ENCODE measurements at regions not wholly inside any gene's neighbourhood (a gene's known extent, or its start where the extent isn't known, plus 50 kb on each side); places are given as distances from the start of the nearest gene placed in this dataset.

DNA sequence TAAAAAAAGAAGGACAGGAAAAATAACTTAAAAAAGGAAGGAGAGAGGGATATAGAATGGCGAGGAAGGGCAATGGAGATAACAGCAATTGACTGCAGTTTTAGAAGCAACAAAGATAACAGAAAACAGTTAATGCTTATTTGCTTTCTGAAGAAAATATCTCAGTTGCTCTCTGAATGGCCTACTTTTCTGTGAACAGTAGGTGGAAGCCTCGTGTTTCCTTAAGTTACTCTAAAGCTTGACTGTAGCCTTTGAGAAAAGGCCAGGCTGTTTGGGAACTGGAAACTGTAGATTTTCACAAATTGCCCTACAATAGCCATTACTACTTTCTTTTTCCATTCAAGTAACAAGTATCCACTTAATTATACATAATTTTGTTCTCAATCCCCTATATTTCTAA is 404.5 kb downstream of the YTHDC2 start:
- no peak for DNase-seq

DNA sequence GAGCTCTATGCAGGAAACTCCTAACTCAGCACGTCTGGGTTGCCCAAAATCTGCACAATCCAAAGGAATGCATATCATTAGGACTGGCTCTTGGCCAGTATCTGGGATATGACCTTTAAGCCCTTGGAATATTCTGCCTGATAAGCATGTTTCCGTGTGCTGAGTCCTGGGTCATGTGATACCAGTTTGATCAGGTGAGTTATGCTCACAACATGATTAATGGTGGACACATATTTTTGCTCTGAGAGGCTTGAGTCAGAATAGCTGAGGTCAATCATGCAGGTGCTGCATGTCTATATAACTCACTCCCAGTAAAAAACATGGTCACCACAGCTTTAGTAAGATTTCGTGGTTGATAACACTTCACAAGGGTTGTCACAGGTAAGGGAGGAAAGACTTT is 408.8 kb downstream of the YTHDC2 start:
- no peak for DNase-seq

DNA sequence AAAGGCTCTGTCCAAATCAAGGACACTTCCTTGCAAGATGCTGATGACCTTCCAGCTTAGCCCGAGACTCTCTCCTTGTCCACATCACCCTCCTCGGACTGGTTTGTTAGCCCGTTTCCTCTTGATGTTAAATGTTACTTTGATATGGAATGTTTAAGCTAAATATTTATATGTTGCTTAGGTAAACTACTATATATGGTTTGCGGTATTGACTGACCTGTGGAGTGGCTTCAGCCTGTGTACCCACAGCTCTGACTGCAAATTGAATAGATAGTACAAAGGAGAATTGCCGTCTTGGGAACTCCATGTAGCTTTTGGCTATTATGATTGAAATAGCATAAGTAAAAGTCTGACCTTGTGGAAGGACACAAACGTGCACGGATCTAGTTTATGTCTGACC is 422.0 kb downstream of the YTHDC2 start:
- DNase-seq = no peak

DNA sequence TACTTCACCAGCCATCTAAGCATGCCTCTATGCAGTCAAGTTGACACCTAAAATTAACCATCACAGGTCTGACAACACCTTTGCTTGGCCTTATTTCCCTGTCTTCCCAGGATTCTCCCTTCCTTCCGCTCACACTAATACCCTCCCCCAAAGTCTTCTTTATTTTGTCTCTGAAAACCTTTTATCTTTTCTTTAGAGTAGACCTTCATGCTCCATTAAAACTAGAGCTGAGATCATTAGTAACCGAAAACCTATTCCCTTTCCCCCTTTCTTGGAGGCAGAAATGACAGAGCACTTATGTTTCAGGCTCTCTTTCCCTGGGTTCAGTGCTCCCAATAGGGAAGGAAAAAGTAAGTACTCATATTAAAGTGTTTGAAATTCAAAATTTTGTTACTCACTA is 423.8 kb downstream of the YTHDC2 start:
- no peak for DNase-seq

DNA sequence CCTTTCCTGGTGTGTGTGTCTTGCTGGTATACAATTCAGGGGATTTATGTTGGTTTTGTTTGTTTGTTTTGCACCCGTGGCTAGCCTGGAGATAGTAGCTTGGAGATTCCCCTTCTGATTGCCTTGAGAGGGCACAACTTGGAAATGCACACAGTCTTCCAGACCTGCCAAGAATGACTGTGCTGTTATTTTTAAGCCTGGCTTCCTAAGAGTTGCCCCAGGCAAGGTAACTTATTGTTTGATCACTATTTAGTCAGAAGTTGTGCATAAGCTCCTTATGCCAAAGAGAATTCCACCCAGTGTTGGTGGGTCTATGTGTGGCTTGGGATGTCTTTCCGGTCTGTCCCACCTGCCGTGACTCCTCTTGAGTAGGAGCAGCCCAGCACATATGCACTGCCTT is 421.9 kb upstream of the KCNN2 start:
- DNase-seq = no peak

DNA sequence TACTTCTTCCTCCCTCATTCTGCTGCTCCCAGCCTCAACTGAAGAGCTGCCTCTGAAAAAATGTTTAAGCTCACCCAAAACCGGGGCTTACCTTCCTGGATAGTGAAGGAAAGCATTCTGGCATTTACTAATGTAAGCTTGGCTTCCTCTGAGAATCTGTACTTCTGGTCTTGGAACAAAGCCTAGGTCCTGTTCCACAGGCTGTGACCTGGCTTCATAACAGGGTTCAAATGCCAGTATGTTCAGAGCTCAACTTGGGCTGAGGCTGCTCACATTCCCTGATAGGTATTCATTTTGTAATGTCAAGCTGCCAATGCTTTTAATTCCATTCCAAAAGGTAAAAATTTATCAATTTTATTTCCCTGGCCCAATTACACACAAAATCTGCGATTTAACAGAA is 411.7 kb upstream of the KCNN2 start:
- no peak for DNase-seq

DNA sequence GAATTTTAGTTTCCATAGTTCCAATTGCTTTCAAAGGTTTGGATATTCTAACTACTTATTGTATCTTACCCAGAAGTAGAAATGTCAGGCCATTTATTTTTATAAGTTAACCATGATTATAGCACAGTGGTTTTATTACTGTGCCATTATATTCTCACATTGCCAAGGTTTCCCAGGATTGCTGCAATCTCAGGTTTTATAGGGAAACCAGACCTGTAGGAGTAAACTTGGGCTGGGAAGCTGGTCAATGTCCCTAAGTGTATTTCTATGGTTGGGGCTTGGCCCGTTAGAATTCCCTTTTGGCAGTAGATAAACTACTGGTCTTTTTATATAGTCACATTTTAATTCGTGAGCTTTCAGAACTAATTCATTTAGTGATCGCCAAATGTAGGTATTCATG is 396.6 kb upstream of the KCNN2 start:
- DNase-seq = no peak

DNA sequence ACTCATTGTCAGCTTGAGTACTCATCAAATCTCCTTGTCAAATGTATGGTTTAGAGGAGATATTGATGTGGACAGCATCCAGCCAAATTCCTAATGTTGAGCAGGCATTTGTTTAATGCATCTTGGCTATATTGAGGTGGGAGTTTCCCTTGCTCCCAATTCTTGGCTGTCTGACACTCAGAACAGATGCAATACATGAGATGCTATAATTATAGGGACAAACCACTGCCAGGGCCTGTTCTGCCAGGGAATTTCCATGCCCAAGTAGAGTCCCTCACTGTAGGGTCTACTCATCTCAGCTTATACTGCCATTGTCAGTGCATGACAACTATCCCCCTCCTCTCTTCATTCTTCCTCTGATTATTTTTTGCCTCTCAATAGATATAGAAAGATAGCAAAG is 392.0 kb upstream of the KCNN2 start:
- no peak for DNase-seq

DNA sequence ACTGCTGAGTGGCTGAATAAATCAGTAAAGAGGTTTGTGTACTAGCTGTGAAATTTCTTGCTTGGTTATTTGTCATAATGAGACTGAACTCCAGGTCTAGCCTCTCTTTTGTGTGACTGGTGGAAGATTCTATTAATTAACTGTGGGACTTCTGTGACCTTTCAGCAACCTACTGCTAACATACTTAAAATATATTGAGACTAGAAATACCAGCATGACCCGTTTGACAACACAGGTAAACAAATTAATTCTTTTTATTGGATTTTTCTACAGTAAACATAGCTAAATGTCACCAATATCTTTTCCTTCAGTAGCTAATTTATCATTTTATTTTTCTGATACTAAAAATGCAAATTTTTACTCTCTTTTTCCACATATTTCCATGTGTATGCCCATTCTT is 390.4 kb upstream of the KCNN2 start:
- DNase-seq = no peak

DNA sequence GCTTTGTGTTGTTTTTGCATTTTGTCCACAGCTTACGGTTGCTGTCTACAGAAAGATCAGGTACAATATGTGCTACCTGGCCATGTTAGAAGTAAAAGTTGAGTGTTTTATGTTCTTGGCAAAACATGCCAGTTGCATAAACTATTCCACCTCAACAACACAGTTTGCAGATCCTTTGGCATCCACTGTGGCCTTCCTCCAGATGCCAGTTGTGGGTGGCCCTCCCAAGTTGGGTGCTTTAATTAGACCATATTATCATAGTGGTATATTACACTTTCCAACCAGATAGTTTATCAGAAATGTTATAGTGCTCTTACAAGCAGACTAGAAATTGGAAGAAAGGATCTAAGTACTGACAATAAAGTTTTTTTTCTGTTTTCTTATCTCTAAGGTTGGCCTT is 386.9 kb upstream of the KCNN2 start:
- DNase-seq = no peak

DNA sequence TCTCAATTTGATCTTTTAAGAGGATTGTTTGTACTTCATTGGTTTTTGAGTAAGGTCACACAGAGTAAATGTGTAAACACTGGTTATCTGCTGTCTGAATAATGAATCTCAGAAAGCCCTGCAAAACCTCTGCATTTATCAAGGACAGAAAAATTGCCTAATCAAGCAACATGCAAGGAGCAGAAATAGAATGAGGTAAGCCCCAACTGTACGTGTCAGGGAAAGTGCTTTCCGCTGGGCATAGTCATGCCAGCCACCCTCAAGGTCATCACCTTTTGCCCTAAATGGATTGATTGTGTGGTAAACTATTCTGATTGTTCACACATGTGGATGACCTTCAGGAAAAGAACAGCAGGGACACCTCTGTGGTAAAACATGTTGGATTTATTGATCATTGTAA is 376.9 kb upstream of the KCNN2 start:
- no peak for DNase-seq

DNA sequence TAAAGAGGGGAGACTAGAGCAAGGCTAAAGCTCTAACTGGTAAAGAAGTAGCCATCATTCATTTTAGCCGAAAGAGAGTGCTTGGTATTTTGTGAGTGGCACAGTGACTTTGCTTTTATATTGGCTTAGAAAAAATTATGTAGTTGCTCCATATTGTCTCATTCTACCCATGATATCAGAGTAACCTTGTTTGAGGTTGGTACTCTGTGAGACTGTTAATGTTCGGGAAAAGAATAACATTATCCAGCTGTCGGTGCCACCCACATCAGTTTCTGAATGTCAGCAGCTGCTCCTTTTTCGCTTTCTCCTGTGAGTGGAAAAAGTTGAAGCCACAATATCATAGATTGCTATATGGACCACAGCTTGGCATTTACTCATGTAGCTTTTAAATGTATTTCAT is 376.4 kb upstream of the KCNN2 start:
- DNase-seq = no peak

DNA sequence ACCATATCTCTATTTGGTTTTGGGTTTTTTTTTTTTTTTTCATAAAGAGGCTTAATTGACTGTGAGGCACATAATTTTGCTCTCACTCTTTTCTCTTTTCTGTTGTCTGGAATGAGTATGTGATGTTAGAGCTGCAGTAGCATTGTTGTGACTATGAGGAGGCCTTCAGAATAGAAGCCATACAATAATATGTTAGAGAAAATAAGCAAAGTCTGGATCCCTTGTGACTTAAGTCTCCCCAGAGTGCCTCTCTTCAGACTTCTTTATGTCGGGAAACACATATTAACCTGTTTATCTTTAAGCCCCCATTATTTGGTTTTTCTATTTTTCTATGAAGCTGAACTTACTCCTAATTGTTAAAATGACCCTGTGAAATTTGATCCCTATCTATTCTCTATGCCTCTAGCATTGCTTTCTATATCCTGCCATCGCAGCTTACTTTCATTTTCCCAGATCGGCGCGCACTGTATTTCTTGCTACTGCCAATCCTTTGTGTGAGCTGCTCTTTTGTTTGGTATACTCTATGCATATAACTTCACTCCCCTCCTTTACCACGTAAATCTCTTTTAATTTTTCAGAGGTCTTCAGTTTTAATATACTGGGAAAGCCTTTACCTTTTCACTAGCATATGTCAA is 372.5 kb upstream of the KCNN2 start:
- DNase-seq = no peak

DNA sequence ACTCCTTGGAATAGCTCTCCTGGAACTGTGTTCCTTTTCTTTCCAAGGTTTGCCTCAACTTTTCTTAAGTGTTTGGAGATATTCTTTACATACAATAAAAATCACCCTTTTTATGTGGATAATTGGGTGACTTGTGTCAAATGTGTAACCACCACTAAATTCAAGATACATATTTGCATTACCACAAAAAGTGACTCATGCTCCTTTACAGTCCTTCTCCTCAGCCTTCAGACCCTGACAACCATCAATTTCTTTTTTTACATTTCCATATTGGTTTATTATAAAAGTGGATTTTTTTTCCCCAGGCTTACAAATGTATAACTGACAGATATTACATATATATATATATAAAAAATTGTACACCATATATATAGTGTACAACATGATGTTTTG is 372.0 kb upstream of the KCNN2 start:
- no peak for DNase-seq

DNA sequence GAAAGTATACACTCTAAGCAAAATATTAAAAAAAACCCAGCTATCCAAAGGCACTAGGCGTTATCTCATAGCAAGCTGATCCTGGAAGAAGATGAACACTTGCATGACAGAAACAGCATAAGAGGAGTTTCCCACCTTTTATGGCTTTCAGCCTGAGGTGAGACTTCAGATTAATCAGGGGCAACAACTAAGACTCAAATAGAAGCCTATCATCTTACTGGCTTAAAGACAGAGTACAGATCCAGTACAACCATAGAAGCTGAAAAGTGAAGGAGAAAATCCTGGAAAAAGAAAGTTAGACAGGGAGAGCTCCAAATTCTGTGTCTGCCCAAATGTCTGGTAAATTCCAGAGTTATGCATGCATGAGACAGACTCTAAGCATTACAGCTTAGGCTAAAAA is 360.8 kb upstream of the KCNN2 start:
- no peak for DNase-seq

DNA sequence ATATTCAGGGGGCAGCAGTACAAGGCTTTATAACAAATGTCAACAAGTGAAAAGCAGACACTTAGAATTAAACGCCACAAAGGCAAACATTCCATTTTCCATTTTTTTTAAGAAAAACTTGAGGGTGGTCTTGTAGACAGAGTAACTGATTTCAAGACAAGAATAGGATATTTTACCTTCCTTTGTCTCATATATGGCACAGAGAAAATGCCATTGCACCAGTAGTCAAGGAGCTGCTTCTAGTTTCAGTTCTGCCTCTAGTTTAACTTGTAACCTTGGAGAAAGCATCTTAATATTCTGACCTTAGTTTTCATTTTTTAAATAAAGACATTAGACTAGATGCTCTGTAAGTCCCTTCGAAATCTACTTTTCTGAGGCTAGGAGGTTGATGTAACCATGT is 355.3 kb upstream of the KCNN2 start:
- DNase-seq = no peak

DNA sequence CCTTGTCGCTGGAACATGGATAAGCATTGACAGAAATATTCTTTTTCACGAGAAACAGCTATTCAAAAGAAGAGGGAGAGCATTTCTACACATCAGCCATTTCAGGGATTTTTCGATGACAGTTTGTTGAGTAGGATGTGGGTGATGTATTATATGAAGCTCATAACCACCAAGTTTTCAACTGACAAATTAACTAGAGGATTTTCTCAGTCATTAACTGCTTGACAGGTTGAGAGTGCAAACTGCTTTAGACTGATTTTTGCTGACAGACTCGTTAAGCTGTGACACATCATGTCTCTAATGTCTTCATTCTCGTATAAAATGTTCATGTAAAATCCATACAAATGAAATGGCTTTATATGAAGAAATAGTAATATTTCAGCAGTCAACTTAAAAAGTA is 354.2 kb upstream of the KCNN2 start:
- no peak for DNase-seq

DNA sequence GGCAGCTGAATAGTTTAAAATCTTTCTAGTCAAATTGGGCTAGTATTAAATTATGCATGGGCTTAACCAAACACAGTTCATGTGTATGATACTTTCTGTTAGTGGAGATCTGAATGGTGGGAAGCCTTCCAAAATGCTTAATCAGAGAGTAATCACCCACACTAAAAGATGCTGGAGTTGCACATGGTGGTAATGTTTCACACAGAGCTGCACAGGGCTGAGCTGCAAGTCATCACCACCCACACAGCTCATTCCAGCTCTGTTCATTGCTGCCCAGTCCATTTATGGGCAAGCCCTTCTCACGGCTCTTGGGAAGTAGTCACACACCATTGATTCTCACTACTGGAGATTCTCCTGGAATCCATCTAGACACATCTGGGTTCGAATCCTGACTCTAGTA is 351.5 kb upstream of the KCNN2 start:
- DNase-seq = no peak

DNA sequence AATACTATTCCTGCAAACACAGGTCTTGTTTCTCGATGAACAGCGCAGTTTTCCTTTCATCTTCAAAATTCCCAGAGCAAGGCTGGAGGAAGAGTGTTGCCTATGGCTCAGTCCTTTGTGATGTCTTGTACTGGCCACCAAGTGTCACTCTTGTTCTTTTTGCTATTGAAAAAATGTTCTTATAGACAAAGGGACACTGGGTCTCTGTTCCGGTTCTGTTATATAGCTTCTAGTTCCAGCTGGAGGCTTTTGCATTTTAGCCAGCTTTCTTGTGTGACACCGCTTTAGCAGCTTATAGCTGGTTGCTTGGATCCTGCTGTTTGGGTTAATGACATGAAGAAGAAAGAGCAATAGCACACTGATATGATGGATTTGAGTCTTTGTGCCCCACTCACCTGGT is 343.7 kb upstream of the KCNN2 start:
- DNase-seq = no peak

DNA sequence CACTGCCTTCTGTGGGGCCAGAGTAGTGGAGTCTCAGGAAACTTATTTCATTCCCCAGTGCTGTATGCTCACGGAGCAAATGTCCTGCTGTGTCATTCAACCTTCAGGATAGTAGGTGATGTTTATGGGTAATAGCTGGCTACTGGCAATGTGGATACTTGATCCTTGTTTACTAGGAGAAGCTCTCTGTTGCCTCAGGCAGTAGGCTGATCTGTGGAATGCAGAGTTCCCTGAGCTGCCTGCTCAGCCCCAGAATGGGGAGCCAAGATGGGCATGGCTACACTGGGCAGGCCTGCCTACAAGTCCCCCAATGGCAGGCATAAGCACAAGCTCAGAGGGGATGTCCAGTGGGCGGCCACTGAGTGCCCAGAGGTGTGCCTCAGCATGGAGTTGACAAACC is 323.1 kb upstream of the KCNN2 start:
- DNase-seq = no peak

DNA sequence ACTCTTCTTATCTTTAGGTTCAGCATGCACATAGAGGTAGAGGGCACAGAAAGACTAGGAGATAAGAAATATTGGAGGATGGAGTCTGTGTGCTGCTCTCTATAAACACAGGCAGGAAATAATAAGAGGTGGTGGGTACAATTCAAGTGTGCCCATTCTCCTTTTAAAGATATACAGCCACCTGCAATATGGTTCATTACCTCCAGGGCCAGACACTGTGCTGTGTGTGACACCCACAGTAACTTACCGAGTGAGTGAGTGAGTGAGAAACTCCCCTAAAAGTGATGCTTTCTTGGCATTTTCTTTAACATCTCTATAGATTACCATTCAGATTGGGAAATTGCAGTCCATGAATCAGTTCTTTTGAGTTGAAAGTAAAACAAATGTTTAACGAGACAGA is 311.8 kb upstream of the KCNN2 start:
- DNase-seq = no peak

DNA sequence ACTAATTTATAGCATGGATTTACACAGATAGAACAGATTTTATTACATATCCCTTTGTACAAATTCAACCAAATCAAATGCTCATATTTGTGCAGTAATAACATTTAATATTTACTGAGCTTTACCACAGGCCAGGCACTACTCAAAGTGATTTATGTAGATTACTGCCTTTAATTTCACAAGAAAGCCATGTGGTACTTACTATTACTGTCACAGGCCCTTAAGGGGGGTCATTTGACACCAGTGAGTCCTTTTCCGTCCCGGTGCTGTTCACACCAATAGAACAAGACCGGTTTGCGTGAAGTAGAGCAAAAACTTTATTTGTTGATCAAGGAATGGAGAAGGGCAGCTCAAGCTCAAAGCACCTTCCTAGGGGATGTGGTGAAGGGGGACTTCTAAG is 308.5 kb upstream of the KCNN2 start:
- no peak for DNase-seq

DNA sequence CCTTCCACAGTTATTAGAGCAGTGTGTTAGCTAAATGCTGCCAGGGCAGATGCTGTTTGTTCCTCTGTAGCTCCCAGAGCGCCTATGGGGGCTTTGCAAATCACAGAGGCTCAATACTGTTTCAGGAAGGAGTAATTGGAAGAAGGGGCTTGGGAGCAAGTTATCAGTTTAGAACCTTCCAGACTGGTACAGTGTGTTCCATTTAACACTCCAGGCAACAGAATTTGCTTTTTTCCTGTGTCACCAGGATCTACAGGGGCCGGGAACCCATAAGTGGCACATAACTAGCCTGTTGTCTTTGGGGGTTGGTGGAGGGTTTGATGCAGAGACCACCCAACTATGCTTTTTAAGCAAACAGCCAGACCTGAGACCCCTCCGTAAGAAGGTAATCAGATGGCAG is 307.3 kb upstream of the KCNN2 start:
- DNase-seq = no peak

DNA sequence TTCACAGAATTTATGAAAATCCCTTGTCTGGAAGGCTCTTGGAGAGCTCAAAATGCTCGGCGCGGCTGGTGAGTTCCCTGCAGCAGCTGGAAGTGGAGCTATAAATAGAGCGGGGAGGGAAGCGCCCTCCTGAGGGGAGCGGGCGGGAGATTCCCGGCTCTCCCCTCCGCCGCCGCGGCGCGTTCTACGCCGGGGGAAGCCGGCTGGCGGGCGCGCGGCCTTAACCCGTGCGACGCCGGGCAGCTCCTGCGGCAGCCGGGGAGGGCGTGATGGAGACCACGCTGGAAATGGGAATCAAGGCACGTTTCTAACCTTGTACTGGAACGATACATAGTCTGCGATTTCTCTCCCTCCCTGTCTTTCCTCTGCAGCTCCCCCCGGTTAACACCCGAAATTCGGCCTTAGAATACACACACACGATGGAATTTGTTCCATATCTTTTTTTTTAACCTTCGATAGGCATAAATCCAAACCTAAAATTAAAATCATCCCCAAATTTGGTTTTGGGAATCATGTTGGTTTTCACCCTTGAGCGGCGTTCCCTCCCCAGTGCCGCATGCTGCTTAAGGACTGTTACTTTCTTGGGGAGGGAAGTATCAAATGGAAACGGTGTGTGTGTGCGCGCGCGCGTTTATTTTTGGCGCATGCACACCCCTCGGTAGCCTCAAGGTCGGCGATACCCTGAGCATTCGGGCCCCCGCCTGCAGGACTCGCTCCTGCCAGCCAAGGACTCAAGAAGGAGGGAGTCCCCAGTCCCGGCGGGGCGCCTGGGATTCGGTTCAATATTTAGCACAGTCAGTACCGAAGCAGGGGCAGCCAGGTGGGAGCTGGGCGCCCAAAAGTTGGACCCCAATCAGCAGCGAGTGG is 306.3 kb upstream of the KCNN2 start:
- no peak for DNase-seq

DNA sequence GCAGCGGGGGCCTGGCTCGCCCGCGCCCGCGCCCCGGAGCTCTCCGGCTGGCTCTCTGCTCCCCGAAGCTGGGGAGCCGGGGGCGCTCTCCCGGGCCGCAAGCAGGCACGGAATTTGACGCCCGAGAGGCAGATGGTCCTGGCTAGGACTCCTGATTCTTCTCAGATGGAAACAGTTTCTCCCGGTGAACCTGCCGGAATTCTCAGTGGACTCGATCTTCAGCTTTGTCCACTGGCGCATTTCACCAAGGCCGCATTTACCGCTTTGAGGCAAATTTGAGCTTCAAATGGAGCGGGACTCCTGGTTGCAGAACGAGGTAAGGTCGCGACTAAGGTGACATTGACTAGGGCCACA is 305.7 kb upstream of the KCNN2 start:
- no peak for DNase-seq

All from activated T-cell treated with anti-CD3 and anti-CD28 coated beads, Interleukin-2, amount 50 U/mL, for 48 hours (primary cell).